Suppressor macrophage (primary cell): ENCODE measurements at regions not wholly inside any gene's neighbourhood (a gene's known extent, or its start where the extent isn't known, plus 50 kb on each side); places are given as distances from the start of the nearest gene placed in this dataset.

Source experiments
- DNase-seq, 4 experiments: peaks; one replicate each; pipeline ENCODE4 v3.0.0-alpha.2; 2020 to 2022

DNA sequence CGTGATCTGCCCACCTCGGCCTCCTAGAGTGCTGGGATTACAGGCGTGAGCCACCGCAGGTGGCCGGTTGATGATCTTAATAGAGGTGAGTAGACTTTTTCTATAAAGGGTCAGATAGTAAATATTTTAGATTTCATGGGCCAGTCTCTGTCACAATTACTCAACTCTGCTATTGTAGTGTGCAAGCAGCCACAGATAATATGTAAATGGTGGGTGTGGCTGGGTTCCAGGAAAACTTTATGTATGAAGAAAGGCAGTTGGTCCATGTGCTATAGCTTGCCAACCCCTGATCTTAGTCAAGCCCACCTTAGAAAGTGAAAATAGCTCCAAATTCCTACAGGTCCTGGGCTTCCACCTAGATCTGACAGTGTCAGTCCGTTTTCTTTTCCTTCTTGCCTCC lies 94.9 kb upstream of the PMFBP1 start:
- DNase-seq = no peak

DNA sequence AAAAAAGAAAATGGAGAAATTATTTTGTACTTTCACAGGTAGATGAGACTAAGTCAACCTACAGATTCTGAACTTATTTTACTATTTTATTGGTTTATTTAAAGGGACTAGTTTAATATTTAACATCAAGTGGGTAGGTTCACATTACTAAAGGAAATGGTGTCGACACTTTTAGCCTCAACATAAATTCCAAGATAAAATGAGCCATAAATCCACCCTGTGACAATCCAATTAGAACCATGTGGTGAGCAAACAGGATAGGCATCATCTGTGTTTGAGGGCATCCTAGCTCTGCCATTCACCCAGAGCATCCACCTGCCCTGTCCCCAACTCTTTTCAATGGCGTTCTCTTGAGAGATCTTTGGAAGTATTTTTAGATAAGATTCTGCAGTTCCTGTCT lies 92.8 kb upstream of the PMFBP1 start:
- no peak for DNase-seq

DNA sequence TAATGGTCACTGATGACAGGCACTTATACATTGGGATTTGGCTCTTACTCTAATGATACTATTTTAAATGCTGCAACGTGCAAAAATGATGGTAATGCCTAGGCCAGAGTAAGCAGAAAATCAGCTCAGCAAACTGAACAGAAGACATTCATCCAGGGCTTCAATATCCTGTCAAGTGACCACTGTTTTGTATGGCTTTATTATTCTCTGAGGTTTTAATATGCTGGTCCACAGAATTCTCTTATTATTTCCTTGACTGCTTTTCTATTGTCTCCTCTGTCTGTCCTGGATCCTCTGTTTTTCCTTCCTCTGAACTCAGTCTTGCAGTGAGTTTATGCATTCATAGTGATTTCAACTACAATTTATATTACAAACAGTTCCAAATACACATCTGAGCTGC lies 90.8 kb upstream of the PMFBP1 start:
- DNase-seq = no peak

- DNase-seq = no peak
These were observed 89.2 kb upstream of the PMFBP1 start for GRCh38 chr16:72261127-72261526.

DNA sequence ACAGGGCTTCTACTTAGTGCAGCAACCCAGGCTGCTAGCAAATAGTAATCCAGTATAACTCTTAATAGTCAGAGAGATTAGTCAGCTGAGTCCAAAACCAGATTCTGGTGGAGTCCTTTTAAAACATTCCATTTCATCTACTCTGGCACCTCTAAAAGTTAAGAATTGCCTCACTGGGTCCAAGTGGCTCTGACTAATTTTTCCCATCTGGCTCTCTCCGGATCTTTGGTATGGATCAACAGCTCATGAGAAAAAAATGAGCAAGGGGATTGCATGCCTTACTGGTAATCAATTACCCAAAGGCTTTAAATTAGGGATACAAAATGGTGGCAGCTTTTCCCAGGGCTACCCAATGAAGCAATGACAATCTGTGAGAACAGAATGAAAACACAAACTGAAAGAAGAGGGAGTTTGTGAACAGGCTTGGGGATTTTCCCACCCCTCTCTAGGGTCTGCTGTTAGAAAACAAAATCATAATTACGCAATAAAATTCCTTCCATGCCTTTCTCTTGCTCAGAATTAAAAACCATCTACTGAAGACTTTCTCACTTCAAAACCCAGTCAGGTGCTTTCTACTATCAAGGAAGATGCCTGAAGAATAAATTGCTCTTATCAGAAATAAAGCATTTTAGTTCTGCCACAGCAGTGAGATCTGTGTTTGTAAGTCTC lies 84.6 kb upstream of the PMFBP1 start:
- DNase-seq = no peak

- DNase-seq = no peak
These were observed 83.8 kb upstream of the PMFBP1 start for GRCh38 chr16:72255786-72256185.

GRCh38 chr16:72247821-72248253 lies 75.9 kb upstream of the PMFBP1 start:
- no peak for DNase-seq

DNA sequence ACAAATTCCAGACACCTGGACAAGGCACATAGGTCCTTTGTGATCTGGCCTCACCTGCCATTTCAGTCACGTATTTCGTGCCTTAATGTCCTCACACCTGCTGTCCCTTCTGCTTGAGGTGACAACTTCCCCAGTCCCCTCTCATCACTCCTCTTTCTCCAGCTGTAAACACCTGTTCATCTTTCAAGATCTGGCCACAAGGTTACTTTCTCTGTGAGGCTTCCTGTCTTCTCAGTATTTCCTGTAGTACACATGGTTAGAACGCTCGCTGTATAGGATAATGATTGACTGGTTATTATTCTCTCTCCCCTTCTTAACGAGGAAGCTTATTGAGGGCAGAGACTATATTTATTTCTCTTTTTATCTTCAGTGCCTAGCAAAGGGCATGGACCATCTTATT lies 74.5 kb upstream of the PMFBP1 start:
- no peak for DNase-seq

GRCh38 chr16:72244853-72245252 lies 72.9 kb upstream of the PMFBP1 start:
- DNase-seq = no peak

DNA sequence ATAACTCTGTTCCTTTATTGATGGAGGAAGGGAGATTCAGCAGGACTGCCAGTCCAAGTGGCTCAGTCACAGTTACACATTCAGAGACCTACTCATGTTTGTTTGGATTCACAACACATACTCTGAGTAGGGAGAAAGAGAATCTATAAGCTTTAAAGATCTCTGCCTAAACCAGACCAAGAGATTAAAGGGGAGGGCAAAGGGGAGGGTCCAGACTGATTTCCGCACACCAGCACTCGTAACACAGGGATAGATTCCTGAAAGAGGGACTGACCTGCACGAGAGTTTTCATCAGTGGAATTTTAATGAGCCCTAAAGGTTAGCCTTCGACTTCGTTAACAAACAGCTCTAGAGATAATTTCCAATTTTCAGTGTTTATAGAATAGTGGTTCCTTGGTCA lies 71.7 kb upstream of the PMFBP1 start:
- no peak for DNase-seq

GRCh38 chr16:72242757-72243156 lies 70.8 kb upstream of the PMFBP1 start:
- DNase-seq = no peak

GRCh38 chr16:72241930-72242329 lies 70.0 kb upstream of the PMFBP1 start:
- DNase-seq = peak; percentile 15 to 64 (median 40)

DNA sequence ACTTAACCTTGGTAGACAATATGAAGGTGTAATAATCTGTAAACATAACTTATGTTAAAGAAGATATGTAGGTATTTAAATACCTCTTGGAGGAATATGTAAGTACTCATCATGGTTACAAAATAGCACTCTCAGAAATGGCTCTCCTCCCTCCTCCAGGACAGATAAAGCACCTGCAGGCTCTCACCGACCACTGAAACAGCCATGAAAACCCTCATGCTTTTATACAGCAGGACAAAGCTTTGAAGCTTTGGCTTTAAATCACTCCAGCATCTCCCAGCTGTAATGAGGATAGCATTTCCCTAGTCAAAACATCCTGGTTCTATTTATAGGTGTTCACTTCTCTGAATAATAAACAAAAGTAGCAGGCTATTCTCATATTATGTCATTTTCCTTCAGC lies 69.1 kb upstream of the PMFBP1 start:
- no peak for DNase-seq

- no peak for DNase-seq
These were observed 68.5 kb upstream of the PMFBP1 start for GRCh38 chr16:72240466-72240865.

DNA sequence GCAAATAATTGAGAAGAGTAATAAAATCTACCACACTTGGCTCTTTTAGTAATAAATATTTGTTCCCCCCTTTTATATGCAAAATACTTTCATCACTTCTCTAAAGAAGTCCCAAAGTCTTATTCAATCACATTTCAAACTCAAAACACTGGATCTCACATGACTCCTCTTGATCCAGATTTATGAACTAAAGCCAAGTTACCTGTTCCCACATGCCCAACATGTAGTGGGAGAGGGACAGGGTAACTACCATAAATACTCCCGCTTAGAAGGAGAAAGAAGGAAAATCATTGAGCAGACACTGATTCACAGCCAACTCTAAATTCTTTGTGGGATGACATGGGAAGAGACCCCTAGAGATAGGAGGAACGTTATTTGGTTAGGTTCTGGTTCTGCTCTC lies 64.9 kb upstream of the PMFBP1 start:
- DNase-seq = no peak

- DNase-seq = peak; percentile 16 to 50 (median 30)
These were observed 62.4 kb upstream of the PMFBP1 start for GRCh38 chr16:72234387-72234786.

DNA sequence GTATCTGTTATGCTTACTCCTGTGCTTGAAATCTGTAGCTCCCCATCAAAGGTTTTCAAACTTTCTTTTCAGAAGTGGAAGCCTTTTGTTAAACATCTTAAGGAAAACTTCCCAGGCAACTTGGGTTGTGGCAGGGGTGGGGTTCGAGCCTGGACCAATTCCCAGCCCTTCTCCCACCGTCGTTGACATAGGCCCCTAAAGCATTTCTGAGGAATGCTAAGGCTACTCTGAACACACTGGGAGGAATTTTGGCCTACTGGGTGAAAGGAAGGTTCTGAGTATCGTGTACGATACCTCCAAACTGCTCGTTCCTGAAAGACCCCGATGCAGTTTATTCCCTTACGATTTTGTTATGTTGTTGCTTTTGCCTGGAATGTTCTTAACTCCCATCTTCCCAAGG lies 56.1 kb upstream of the PMFBP1 start:
- DNase-seq = no peak

DNA sequence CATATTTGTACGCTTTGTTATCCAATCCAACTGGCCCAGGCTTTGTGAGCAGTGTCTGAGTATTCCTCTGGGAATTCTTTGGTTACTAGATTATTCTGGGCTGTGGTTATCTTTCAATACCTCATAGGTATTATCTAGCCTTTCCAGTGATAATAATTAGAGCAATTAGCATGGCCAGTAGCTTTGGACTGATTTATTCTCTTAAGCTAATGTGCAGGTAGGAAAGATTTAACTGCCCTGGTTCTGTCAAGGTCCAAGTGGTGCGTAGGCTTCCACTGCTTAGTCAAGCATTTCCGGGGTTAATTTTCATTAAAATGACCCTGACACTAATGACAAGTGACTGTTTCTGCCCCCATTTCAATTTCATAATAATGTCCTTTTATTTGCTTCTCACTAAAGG lies 54.2 kb upstream of the PMFBP1 start:
- no peak for DNase-seq

DNA sequence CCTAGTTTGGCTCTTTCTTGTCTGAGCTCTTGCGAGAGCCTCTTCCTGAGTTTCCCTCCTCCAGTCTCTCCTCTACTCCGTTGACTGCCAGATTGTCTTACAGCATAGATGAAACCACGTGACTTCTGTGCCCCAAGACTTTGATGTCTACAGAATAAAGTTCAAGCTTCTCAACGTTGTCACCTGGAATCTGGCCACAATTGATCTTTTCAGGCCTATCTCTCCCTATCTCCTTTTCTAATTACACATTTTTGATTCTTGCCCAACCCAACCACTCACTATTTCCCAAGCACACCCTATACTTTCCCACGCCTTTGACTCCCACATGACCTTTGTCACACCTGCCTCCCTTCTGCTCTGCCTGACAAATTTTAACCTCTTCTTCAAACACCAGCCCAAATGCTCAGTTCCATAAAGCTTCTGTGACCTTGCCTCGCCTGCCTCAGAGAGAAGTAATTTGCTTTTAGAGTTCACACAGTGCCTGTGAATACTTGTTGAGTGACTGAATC lies 52.4 kb upstream of the PMFBP1 start:
- DNase-seq = no peak

DNA sequence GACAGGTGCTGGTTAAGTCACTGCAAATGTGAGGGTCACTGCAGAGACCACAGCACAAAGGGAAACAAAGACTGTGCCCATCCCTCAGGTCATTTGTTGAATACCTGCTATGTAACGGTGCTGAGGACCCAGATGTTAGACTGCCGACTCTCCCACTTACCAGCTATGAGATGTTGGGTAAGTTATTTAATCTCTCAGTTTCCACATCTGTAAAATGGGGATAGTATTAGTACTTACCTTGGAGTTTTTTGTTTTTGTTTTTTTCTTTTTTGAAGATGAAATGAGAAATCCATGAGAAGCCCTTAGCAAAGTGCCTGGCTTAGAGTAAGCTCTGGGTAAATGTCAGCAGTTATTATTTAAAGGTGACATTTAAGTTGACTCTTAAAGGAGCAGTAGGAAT lies 50.5 kb upstream of the PMFBP1 start:
- DNase-seq = no peak
